CD4-positive, alpha-beta T cell treated with Interleukin-4 for 1 hour (primary cell): ENCODE measurements at regions not wholly inside any gene's neighbourhood (a gene's known extent, or its start where the extent isn't known, plus 50 kb on each side); places are given as distances from the start of the nearest gene placed in this dataset.

Source experiments
- DNase-seq, 2 donors: peaks; one replicate each; pipeline ENCODE4 v3.0.0-alpha.2; 2020 to 2022

DNA sequence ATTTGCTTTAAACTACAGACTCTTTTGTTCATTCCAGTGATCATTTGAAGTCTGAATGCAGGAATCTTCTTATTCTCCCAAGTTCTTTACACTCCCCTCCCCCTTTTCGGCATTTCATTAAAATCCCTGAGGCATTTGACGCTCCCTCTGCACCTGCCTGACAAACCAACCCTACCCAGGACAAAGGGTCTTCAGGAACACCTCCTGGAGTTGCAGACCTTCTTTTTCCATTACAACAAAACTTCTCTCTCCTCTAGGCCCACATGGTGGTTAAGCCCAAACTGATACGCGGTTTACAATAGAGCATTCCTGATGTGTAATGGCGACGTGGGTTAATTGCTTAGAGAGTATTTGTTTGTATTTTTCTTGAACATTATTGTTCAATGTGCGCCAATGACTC is 367.4 kb downstream of the FBXO15 start:
- DNase-seq, result no peak

- DNase-seq, result no peak
These were observed 369.6 kb downstream of the FBXO15 start for GRCh38 chr18:73778032-73778359.

DNA sequence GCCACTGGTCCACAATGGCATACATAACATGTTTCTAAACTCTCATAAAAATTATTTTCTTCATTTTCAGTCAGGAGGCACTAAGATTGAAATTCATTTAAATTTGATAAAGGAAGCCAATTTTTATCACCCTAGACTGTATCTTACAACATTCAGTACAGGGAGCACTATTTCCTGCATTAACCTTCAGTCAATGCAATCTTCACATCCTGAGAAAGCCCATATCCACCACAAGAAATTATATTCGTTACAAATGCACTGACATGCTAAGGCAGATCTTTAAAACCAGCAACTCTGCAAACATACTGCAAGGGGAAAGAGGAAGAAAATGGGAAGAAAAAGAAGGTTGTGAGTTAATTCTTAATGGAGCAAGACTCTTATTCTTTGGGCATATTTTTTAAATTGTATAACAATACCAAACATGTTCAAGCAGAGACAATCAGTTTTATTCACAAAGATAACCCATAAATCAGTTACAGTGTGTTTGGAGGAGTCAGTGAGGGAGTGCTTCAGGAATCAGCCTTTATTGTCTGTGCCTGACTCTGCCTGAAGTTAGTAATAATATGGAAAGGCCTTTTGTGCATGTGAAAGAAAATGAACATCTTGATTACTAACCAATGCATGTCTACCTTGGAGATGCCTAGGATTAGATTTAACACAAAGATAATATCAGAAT is 370.1 kb downstream of the FBXO15 start:
- no peak for DNase-seq

DNA sequence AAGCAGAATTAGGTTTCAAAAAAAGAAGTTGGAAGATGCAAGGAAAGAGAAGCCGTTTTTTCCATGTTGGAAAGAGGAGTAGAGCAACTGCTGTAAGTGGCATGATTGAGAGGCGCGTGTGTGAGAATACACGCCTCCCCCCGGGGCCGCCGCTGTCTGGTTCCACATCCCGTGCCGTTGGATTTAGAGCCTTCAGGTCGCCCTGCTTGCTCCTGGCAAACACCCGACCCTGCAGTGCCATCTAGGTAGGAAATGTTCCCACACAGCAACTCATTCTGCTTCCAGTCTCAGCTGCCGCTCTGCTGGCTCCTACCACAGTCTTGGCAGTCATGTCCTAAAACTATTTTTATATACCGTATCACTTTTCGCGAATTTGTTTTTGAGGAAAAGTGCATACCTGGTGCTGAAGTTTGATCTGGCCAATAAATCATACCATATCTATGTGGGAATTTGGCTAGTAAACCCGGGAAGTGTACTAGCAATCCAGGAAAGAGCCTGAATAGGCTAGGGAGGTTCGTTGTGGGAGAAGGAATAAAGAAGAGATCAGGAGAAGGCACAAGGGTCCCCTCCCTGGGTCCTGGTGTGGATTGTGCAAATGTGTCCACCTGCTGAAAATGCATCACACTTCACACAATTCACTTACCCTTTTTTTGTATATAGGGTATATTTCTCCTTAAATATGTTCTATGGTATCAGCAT is 372.7 kb downstream of the FBXO15 start:
- no peak for DNase-seq

- DNase-seq, result no peak
These were observed 379.6 kb downstream of the FBXO15 start for GRCh38 chr18:73768043-73768442.

DNA sequence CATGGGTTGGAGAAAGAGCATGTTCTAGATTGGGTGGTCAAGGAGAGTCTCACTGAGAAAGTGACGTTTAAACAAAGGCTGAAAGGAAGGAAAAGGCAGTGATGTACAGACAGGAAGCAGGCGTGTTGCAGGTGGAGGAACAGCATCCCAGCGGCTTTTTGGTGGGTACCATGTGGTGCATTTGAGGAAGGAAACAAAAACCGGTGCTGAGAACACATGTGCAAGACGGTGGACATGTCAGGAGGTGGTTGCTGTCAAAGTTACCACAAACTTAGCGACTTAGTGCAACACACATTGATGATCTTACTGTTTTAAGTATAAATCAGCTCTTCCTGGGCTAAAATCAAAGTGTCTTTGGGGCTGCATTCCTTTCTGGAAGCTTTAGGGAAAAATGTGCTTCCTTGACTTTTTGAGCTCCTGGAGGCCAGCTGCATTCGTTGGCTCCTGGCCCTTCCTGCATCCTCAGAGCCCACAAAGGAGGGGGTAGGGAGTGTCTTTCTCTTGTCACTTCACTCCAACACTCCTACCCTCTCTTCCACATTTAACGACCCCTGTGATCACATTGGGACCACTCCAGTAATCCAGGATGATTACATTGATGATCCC is 380.6 kb downstream of the FBXO15 start:
- DNase-seq, result no peak

DNA sequence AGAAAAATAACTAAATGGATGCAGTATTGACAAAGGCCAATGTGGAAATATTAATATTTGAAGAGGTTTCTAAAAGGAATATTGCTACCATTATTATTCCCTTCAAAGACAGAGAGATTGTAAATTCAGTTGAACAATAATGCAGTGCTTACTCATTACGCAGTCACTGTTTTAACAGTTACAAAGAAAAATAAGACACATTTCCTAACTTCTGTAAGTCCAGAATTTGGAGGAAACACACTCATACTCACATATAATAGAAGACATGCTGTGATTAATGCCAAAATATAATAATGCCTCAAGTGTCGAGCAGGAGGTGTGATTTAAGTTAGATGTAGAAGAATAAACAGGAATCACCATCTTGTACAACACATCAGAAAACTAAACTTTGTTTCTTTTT is 389.2 kb downstream of the FBXO15 start:
- no peak for DNase-seq

DNA sequence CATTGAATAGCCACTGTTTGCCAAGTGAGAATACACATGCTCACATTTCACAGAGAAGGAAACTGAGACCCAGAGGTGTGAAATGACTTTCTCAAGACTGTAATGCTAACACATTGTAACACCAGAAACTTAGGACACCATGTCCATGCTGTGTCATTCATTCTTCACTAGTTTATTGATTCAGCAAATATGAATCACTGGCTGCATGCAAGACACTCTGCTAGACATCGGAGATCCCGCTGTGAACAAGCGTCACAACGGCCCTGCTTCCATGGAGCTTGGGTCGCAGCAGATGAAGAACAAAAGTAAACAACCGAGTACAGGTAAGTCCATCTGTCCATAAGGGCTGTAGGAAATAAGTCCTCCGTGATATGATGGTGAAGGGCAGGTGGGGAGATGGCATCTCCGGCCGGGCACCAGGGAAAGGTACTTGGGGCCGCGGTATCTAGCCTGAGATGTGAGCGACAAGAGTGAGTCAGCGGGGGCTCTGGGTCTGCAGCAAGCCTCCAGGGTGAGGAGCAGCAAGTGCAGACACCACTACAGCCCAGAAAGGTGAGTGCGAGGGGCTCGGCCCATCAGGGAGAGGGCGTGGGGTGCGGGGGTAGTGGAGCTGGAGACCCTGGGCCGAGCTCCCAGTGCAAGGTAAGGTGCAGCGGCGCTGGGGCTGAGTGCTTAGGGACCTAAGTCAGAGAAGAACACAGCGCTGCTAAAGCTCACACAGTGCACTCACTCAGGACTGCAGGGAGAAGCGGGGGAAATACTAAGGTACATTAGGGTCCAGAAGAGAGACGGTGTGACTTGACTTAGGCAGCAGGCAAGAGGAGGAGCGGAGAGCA is 391.2 kb downstream of the FBXO15 start:
- DNase-seq, result no peak

GRCh38 chr18:73752965-73753364 is 394.7 kb downstream of the FBXO15 start:
- DNase-seq, result no peak

DNA sequence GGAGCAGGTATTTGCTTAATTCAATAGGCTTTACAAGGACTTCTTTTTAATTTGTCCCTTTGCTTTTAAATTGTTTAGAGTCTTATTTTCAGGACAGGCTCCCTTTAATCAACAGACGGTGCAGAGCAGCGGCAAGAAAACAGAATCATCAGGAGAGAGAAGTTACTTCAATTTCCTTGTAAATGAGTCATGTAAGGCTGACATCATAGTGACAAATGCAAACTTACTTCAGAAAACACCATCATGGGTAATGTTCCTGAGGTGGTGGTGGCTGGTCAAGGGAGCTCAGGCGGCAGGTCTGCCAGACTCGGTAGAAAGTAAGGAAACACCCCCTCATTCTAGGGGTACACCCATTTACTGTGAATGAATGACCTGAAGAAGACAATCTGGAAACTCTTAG is 395.1 kb downstream of the FBXO15 start:
- no peak for DNase-seq

DNA sequence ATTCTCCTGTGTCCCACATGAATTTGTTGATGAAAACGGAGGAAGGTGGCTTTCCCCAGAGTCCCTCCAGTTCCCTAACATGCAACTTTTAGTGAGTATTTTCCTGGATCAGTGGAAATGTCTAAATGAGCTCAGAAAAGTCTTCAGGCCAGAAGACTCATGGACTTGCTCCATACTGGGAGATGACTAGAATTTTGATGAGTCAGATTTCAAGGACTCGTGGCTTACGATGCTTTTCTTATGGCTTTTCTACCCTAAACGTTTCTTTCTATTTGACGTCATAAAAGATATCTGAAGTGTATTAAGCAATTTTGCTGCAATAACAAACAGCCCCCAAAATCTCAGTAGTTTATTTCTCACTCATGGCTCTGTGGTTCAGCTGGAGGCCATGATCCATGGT is 397.6 kb downstream of the FBXO15 start:
- no peak for DNase-seq

- DNase-seq, result no peak
These were observed 398.3 kb downstream of the FBXO15 start for GRCh38 chr18:73749304-73749703.

- no peak for DNase-seq
These were observed 398.9 kb downstream of the FBXO15 start for GRCh38 chr18:73748731-73749130.

GRCh38 chr18:73746101-73746500 is 401.5 kb downstream of the FBXO15 start:
- DNase-seq, result no peak

GRCh38 chr18:73742957-73743356 is 404.7 kb downstream of the FBXO15 start:
- no peak for DNase-seq

DNA sequence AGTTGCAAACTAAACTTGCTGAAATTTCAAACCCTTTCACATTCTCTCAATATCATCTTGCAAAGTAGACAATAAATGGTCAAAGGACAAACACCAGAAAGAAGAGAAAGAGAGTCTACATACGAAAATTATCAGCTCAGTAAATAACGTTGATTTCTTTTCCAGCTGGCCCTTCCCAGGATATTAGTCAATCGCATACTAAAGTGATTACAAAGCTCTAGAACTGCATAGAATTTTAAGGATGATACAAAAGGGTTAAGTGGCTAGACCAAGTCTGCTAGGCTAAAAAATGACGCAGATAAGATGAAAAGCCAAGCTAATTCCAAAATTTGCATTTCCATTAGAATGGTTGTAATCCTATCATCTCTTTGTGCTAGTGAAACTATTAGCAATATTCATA is 405.7 kb downstream of the FBXO15 start:
- DNase-seq, result no peak

DNA sequence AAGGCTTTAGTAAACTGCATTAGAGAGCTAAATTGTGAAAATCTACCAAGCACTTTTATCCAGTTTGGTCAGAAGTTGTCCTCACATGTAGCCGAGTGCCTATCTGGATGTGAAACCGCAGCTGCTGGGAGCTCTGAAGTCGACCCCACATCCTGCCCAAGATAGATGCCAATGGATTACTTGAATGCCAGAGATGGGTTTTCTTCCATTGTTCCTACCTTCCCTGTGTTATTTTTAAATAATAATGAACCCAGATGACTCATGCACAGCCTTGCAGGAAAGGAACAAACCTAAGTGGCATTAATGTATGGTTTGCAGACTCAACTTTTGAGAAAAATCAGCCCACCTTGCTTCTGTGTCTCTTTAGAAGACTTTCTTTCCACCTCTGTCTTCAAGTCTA is 408.5 kb downstream of the FBXO15 start:
- DNase-seq, result no peak

DNA sequence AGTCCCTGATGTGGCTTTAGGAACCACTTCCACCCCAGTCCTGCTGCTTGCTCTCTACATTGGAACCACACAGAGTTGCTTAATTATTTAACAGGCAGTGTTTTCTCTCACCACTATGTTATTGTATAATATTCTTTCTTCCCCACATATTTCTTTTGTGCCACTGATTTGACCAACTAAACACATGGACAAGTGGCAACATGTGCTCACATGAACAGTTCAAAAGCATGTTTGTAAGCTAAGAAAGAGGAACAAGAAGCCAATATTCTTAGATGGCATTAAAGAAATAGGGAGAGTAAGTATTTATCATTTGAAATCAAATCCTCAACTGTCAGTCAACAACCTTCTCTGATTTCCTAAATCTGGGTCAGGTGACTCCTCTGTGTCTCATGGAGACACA is 409.6 kb downstream of the FBXO15 start:
- DNase-seq, result no peak

GRCh38 chr18:73735836-73736235 is 411.8 kb downstream of the FBXO15 start:
- no peak for DNase-seq

GRCh38 chr18:73733806-73734314 is 413.8 kb downstream of the FBXO15 start:
- no peak for DNase-seq

DNA sequence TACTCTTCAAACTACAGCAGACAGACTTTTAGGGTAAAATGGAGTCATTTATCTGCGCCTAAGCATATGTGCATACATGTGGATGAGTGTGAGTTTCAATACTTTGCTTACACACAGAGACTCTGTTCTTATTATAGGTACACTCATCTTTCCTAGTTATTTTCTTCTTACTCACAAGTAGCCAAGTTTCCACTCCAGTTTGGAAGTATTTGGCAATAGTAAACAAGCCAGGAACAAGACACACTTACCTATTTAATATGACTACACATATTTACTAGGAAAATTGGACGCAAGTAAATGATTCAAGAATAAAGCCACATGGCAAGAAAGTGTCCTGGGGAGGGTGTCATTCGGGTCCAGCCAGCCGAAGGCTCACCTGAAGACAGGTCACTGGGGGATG is 414.3 kb downstream of the FBXO15 start:
- no peak for DNase-seq

DNA sequence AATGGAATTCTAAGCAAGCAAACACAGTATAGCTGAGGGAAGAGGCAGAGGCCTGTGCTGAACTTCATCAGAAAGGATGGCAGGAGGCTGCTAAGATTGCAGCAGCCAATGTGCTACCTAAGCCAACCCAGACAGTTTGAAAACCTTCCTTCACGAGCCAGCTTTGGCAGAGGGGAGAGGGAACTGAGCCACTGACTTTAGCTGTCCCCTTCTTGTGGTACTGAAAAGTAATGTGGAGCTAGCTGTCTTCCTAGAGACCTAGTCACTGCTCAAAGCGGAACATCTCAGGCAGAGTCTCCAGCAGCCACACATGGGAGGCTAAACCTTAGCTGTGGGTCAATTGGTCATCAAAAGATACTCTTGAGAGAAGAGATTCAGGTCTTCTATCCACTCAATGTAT is 419.0 kb downstream of the FBXO15 start:
- DNase-seq, result no peak

DNA sequence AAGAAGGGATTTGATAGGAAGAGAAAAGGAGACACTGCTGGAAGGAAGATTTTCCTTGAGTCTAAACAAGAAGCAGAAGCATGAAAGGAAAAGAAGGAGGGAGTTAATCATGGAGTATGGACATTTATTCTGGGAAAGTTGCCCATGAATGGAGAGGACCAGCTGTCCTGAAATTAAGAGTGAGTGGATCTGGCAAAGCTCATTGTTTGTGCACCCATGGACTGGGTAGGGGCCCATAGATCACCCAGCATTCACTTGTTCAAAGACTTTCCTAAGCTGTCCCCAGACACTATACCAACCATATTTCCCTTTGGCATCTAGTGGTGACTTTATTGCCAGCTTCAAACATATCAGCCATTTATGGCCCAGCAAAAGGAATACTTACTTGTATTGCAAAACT is 422.7 kb downstream of the FBXO15 start:
- no peak for DNase-seq

DNA sequence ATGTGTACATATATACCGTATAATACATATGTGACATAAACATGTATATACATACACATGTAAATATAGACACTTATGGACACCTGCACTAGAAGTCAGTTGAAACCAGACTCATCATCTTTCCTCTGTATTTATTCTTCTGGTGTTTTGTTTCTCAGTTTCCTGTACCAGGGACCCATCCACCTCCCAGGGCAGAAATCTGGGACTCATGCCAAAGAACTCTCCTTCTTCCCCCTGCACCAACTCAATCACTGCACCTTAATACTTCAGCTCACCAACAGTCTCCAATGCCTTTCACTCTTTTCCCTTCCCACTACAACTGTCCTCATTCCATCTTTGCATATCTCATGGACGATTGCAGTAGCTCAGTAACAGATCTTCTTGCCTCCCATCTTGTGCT is 428.0 kb downstream of the FBXO15 start:
- DNase-seq, result no peak
